HG02798 (cell line): ENCODE measurements at regions not wholly inside any gene's neighbourhood (a gene's known extent, or its start where the extent isn't known, plus 50 kb on each side); places are given as distances from the start of the nearest gene placed in this dataset.

Experiments
- ATAC-seq: cut with Tn5 transposase; IDR thresholded peaks from one replicate; pipeline ENCODE4 v1.9.1; 2021; ENCODE audit warnings: mild to moderate bottlenecking; ENCODE audit not compliant: unreplicated experiment, poor library complexity

DNA sequence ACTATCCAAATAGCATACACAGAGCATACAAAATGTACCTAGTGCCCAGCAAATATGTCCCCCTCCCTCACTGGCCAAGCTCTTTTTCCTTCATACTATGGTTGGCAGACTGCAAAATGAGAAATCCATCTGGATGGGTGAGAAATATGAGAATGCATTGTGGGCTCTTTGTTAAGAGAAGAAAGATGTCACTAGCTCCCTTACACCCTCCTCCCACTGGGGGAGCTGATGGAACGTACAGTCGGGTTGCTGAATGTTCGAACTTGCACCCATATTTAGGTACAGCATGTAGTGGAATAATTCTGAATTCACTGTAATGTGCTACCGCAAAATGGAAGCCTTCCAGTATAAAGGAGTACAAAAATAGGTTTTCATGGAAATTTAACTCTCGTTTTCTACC is 377.4 kb downstream of the GRIN2B start:
- no peak for ATAC-seq

- ATAC-seq: no peak
Measured at GRCh38 chr12:13602172-13602571, 379.2 kb downstream of the GRIN2B start.

GRCh38 chr12:13599176-13599575 is 382.2 kb downstream of the GRIN2B start:
- no peak for ATAC-seq

DNA sequence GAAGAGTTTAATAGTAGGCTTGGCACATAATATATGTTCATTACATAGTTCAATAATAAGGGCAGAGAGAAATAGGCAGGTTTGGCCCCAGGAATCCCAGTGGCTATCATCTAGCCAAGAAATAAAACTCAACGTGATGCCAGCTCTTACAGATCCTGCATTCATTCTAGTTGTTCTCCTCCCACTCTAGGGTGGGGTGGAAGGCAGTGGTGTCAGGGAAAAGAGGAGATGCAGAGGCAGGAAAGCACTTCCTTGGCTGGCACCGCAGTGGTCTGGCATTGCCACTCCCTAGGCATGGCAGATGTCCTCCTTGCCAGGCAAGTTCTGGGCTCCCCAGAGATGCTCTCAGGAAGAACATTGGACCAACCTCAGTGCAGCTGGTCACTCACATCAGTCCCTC is 383.6 kb downstream of the GRIN2B start:
- no peak for ATAC-seq

GRCh38 chr12:13597166-13597565 is 384.2 kb downstream of the GRIN2B start:
- ATAC-seq: no peak

- ATAC-seq: no peak
Measured at GRCh38 chr12:13596714-13597113, 384.7 kb downstream of the GRIN2B start.

GRCh38 chr12:13595536-13596443 is 385.6 kb downstream of the GRIN2B start:
- no peak for ATAC-seq

DNA sequence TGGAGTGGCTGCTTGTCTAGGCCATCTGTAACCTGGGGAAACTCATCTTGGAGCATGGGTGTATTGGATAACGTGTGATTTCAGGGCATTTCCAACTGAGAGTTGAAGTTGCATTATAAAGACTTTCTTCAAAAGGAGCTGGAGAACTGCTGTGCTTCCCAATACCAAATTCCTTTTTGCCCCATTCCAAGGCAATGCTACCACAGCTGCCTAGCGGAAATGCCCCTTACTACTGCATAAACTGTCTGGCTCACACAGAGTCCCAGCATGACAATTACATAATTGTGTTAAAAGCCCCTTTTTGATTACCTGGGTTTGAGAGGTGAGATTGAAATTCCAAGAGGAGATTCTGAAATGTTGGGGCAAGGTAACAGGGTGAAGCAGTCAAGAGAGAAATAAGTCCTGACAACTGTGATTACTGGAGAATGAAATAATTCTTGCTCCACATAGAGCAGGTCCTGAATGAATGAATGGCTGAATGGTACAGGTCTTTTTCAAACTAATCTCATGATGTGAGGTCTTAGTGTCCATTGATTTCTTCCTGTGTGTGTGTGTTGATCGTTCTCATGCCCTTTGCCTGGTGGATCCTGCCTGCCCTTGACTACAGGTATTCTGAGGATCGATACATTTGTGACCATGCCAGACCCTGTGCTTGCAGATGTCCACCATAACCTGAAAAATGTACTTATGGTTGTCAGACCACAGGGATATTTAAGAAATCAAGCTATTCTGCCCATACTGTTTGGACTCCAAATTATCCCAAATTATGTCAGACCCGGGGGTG is 386.5 kb downstream of the GRIN2B start:
- ATAC-seq: no peak

DNA sequence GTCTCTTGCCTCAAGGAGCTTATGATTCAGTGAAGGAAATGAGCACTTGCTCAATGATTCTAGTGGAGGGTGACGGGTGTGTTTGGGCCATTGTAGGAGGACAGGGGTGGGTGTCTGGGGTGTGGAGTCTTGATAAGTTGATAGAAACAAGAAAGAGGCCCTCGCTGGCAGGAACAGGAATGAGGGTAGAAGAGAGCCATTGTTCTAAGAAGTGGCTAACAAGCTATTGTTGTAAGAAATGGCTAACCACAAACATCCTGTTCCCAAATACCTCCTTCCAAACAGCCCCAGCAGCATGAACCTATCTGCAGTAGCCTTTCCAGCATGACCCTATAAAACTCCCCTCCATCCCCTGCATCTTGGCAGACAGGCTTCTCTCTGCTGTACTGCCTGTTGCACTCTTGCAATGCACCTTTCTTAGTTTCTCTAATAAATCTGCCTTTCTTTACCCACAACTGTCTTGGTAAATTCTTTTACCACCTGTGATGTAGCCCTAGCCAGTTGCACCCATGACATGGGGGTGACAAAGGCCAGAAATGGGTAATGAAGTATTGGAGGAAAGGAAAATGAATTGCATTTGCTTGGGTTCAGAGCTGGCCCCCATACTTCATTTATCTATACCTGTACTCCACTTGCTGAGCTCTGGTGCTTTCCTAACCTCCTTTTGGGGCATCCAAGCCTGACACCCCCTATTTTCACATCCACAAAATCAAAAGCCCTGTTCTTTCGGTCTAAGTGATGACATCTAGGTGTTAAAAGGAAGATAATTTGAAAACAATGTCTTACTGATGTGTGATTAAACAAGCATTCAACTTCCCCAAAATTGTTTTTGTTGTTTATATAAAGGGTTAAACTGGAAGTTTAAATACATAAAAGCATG is 389.1 kb downstream of the GRIN2B start:
- no peak for ATAC-seq

DNA sequence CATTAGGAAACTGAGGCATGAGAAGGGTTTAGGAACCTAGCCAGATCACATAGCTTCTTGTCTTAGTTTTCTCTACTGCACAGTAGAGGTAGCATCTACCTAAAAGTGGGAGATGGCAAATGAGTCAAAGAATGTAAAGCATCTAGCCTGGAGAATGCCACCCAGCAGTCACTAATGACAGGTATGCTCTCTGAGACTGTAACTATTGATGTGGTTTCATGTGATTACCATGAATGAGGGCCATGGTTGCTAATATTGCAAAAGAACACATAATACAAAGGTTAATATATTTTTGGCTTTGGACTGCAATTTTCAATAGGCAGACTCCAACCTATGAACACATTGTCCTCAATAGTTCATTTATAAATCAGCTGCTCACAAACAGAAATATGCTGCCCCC is 389.9 kb downstream of the GRIN2B start:
- no peak for ATAC-seq

GRCh38 chr12:13591059-13591458 is 390.3 kb downstream of the GRIN2B start:
- ATAC-seq: no peak

DNA sequence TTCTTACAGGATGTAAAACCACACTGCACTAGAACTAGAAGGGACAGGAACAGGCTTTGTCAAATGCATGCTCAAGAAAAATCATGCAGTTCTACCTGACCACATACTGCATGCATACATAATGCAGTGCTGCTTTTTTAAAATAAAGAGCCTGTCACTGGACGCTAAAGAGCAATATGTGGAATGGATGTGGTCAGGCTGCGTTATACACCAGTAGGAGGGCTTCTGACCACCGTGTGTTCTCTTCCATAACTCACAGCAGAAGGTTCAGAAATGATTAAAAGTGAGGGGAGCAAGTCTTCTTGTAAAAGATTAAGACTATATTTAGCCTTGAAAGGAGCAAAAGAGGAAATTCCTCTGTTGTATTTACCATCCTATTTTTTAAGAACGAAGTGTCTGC is 392.0 kb downstream of the EMP1 start:
- ATAC-seq: no peak

GRCh38 chr12:13587721-13588390 is 391.3 kb downstream of the EMP1 start:
- no peak for ATAC-seq

DNA sequence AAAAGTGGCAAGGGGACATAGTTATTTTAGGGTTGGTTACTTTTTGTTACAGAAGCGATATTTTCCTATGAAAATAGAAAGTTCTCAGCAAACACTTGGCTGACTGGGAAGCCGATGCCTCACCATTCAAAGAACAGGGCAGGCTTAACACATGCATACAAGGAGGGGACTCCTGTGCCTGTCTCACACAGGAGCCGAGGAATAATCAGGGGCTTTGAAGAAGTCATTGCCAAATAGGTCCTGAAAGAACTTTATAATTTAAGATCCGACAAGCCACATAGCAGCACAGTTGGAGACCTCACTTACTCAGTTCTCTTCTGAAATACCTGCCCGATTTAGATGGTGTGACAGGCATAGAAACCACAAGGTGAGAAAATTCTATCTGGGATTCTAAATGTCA is 389.8 kb downstream of the EMP1 start:
- ATAC-seq: no peak

DNA sequence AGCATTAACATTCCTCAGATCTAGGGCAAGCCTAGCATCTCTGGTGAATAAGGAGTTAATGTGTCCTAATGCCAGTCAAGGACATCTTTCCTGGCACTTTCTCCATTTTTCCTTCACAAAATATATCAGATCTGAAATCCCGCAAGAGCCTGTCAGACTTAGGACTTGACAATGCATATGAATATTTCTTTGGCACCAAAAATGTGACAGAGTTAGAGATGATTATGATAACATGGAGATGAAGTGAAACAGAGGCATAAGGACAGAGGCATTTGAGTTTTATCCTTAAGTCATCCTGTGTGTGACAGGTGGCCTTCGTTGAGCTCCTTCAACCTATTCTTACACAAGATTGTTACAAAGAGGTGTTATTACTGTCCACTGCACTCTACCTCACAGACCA is 388.0 kb downstream of the EMP1 start:
- ATAC-seq: no peak

DNA sequence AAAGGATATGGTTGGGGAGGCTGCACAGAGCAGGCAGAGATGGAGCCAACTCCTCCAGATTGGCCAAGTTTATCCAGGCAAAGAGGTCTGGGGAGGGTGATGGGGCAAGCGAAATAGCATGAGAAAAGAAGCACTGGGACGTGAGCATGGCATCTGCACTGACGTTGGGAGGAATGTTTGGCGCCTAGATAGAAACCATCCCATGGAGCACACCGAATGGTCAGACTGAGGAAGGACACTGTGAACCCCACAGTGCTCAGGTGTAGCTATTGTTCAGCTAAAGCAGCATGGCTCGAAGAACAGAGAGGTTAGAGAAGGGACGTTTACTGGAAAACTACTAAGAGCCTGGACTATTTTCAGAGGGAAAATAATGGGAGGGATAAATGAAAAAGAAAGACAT is 387.1 kb downstream of the EMP1 start:
- no peak for ATAC-seq

- ATAC-seq: no peak
Measured at GRCh38 chr12:13582421-13582820, 385.9 kb downstream of the EMP1 start.

DNA sequence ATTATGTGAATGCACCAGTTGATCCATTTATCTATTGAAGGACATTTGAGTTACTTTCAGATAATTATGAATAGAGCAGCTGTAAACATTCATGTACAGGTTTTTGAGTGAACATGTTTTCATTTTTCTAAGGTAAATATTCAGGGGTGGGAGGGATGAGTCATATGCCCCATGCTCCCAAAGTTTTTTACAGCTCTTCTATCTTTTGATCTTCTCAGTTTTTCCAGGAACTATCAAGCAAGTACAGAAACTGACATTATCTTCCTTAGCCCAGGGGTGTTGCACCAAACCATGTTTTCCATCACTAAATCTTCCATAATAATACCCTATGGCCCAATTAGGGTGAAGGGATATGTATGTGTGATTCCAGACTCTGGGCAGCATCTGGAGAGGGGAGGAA is 384.5 kb downstream of the EMP1 start:
- ATAC-seq: no peak

GRCh38 chr12:13580206-13580605 is 383.7 kb downstream of the EMP1 start:
- no peak for ATAC-seq

DNA sequence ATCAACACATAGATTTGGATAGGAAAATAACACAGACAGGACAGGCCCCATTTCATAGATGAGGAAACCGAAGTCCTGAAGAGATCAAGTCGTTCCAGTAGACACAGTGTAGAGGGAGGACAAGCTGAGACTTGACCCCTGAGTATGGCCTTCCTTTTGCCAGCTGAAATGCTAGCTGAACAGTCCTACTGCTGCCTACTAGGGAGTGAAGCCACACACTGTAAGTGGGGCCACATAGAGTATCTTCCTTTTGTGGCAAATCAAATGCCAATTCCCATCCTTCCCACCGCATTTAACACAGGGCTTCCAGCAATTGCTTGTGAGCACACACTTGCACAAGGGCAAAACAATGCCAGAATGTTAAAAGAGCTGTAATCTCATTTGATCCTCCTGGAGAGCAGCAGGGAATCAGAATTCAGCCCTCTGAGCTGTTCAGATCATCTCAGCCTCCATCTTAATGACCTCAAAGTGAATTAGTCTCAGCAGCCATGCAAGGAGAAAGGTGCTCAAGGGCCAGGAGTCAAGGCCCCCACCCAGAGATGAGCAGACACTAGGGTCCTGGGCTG is 380.5 kb downstream of the EMP1 start:
- no peak for ATAC-seq
